ENCODE measurements at regions not wholly inside any gene's neighbourhood (a gene's known extent, or its start where the extent isn't known, plus 50 kb on each side); places are given as distances from the start of the nearest gene placed in this dataset.

GRCh38 chr16:50862818-50863643 is 121.1 kb downstream of the CYLD start:
- DNase-seq (ENCODE audit: low read depth in 4 of 6, low spot score in 6 of 6), result peak in 2 of 6 donors; percentile 55 to 87
- Histone ChIP-seq H3K4me1 (ENCODE audit: control insufficient read depth, insufficient read depth, low read length) (peaks cover 10% of the 10 kb centered on the region), H3K4me3 (ENCODE audit: low read depth, low read length) (no peak overlapping the region), H3K27me3 (ENCODE audit: control insufficient read depth, insufficient read depth, low read length) (no peaks in the 10 kb centered on the region), H3K9me3 (ENCODE audit: control insufficient read depth, insufficient read depth, low read length) (no peaks in the 10 kb centered on the region), H3K36me3 (ENCODE audit: control insufficient read depth, insufficient read depth, low read length) (no peaks in the 10 kb centered on the region), H3K27ac (ENCODE audit: low read depth, low read length) (no peak overlapping the region)
- 29% methylated on average over 22 of the region's 25 CpGs for WGBS (ENCODE audit: insufficient coverage)

GRCh38 chr16:50861970-50862411 is 120.1 kb downstream of the CYLD start:
- no peak for DNase-seq (ENCODE audit: low read depth in 4 of 6, low spot score in 6 of 6)
- Histone ChIP-seq H3K36me3 (ENCODE audit: control insufficient read depth, insufficient read depth, low read length) (no peaks in the 10 kb centered on the region), H3K4me1 (ENCODE audit: control insufficient read depth, insufficient read depth, low read length) (peaks cover 10% of the 10 kb centered on the region), H3K27me3 (ENCODE audit: control insufficient read depth, insufficient read depth, low read length) (no peaks in the 10 kb centered on the region), H3K4me3 (ENCODE audit: low read depth, low read length) (no peak overlapping the region), H3K9me3 (ENCODE audit: control insufficient read depth, insufficient read depth, low read length) (no peaks in the 10 kb centered on the region), H3K27ac (ENCODE audit: low read depth, low read length) (no peak overlapping the region)
- no CpG with 5 or more reads among the region's 4 CpGs for WGBS (ENCODE audit: insufficient coverage)

GRCh38 chr16:50861451-50861850 is 119.6 kb downstream of the CYLD start:
- DNase-seq (ENCODE audit: low read depth in 4 of 6, low spot score in 6 of 6), result no peak
- WGBS (ENCODE audit: insufficient coverage), result 84% methylated on average over 4 of the region's 4 CpGs
- peaks cover 3% of the 10 kb centered on the region for H3K9me3 ChIP-seq (ENCODE audit: control insufficient read depth, insufficient read depth, low read length)
- no peaks in the 10 kb centered on the region for H3K27me3 ChIP-seq (ENCODE audit: control insufficient read depth, insufficient read depth, low read length)
- no peaks in the 10 kb centered on the region for H3K36me3 ChIP-seq (ENCODE audit: control insufficient read depth, insufficient read depth, low read length)
- H3K4me3 ChIP-seq (ENCODE audit: low read depth, low read length), result no peak overlapping the region
- H3K4me1 ChIP-seq (ENCODE audit: control insufficient read depth, insufficient read depth, low read length), result peaks cover 10% of the 10 kb centered on the region
- no peak overlapping the region for H3K27ac ChIP-seq (ENCODE audit: low read depth, low read length)

- peaks cover 3% of the 10 kb centered on the region for H3K9me3 ChIP-seq (ENCODE audit: control insufficient read depth, insufficient read depth, low read length)
- no peak for DNase-seq (ENCODE audit: low read depth in 4 of 6, low spot score in 6 of 6)
- no peaks in the 10 kb centered on the region for H3K27me3 ChIP-seq (ENCODE audit: control insufficient read depth, insufficient read depth, low read length)
- no peak overlapping the region for H3K4me3 ChIP-seq (ENCODE audit: low read depth, low read length)
- no peak overlapping the region for H3K27ac ChIP-seq (ENCODE audit: low read depth, low read length)
- no peaks in the 10 kb centered on the region for H3K36me3 ChIP-seq (ENCODE audit: control insufficient read depth, insufficient read depth, low read length)
- WGBS (ENCODE audit: insufficient coverage), result 81% methylated on average over 11 of the region's 12 CpGs
- peaks cover 10% of the 10 kb centered on the region for H3K4me1 ChIP-seq (ENCODE audit: control insufficient read depth, insufficient read depth, low read length)
These were observed 117.9 kb downstream of the CYLD start for GRCh38 chr16:50859628-50860360.

GRCh38 chr16:50858877-50859627 is 117.2 kb downstream of the CYLD start:
- no peak for DNase-seq (ENCODE audit: low read depth in 4 of 6, low spot score in 6 of 6)
- no peak overlapping the region for H3K4me3 ChIP-seq (ENCODE audit: low read depth, low read length)
- peaks cover 10% of the 10 kb centered on the region for H3K4me1 ChIP-seq (ENCODE audit: control insufficient read depth, insufficient read depth, low read length)
- H3K27ac ChIP-seq (ENCODE audit: low read depth, low read length), result no peak overlapping the region
- peaks cover 3% of the 10 kb centered on the region for H3K9me3 ChIP-seq (ENCODE audit: control insufficient read depth, insufficient read depth, low read length)
- H3K27me3 ChIP-seq (ENCODE audit: control insufficient read depth, insufficient read depth, low read length), result no peaks in the 10 kb centered on the region
- H3K36me3 ChIP-seq (ENCODE audit: control insufficient read depth, insufficient read depth, low read length), result no peaks in the 10 kb centered on the region
- WGBS (ENCODE audit: insufficient coverage), result 100% methylated on average over 3 of the region's 10 CpGs

- Histone ChIP-seq H3K4me3 (ENCODE audit: low read depth, low read length) (no peak overlapping the region), H3K4me1 (ENCODE audit: control insufficient read depth, insufficient read depth, low read length) (peaks cover 6% of the 10 kb centered on the region), H3K27ac (ENCODE audit: low read depth, low read length) (no peak overlapping the region), H3K9me3 (ENCODE audit: control insufficient read depth, insufficient read depth, low read length) (peaks cover 3% of the 10 kb centered on the region), H3K27me3 (ENCODE audit: control insufficient read depth, insufficient read depth, low read length) (no peaks in the 10 kb centered on the region), H3K36me3 (ENCODE audit: control insufficient read depth, insufficient read depth, low read length) (no peaks in the 10 kb centered on the region)
- WGBS (ENCODE audit: insufficient coverage), result 81% methylated on average over 6 of the region's 6 CpGs
- DNase-seq (ENCODE audit: low read depth in 4 of 6, low spot score in 6 of 6), result no peak
These were observed 116.5 kb downstream of the CYLD start for GRCh38 chr16:50858376-50858775.

- H3K4me1 ChIP-seq (ENCODE audit: control insufficient read depth, insufficient read depth, low read length), result peaks cover 1% of the 10 kb centered on the region
- H3K4me3 ChIP-seq (ENCODE audit: low read depth, low read length), result no peak overlapping the region
- no peak overlapping the region for H3K27ac ChIP-seq (ENCODE audit: low read depth, low read length)
- H3K27me3 ChIP-seq (ENCODE audit: control insufficient read depth, insufficient read depth, low read length), result no peaks in the 10 kb centered on the region
- 91% methylated on average over 5 of the region's 5 CpGs for whole genome bisulfite sequencing (ENCODE audit: insufficient coverage)
- peaks cover 3% of the 10 kb centered on the region for H3K9me3 ChIP-seq (ENCODE audit: control insufficient read depth, insufficient read depth, low read length)
- DNase-seq (ENCODE audit: low read depth in 4 of 6, low spot score in 6 of 6), result no peak
- no peaks in the 10 kb centered on the region for H3K36me3 ChIP-seq (ENCODE audit: control insufficient read depth, insufficient read depth, low read length)
These were observed 116.0 kb downstream of the CYLD start for GRCh38 chr16:50857881-50858280.

GRCh38 chr16:50856991-50857390 is 115.1 kb downstream of the CYLD start:
- Histone ChIP-seq H3K27ac (ENCODE audit: low read depth, low read length) (no peak overlapping the region), H3K4me3 (ENCODE audit: low read depth, low read length) (no peak overlapping the region), H3K27me3 (ENCODE audit: control insufficient read depth, insufficient read depth, low read length) (no peaks in the 10 kb centered on the region), H3K36me3 (ENCODE audit: control insufficient read depth, insufficient read depth, low read length) (no peaks in the 10 kb centered on the region), H3K4me1 (ENCODE audit: control insufficient read depth, insufficient read depth, low read length) (no peaks in the 10 kb centered on the region), H3K9me3 (ENCODE audit: control insufficient read depth, insufficient read depth, low read length) (peaks cover 3% of the 10 kb centered on the region)
- no peak for DNase-seq (ENCODE audit: low read depth in 4 of 6, low spot score in 6 of 6)
- 25% methylated on average over 1 of the region's 2 CpGs for WGBS (ENCODE audit: insufficient coverage)

- H3K4me1 ChIP-seq (ENCODE audit: control insufficient read depth, insufficient read depth, low read length), result no peaks in the 10 kb centered on the region
- H3K27ac ChIP-seq (ENCODE audit: low read depth, low read length), result no peak overlapping the region
- no CpG with 5 or more reads among the region's 1 CpG for WGBS (ENCODE audit: insufficient coverage)
- H3K9me3 ChIP-seq (ENCODE audit: control insufficient read depth, insufficient read depth, low read length), result peaks cover 3% of the 10 kb centered on the region
- H3K4me3 ChIP-seq (ENCODE audit: low read depth, low read length), result no peak overlapping the region
- no peaks in the 10 kb centered on the region for H3K27me3 ChIP-seq (ENCODE audit: control insufficient read depth, insufficient read depth, low read length)
- no peaks in the 10 kb centered on the region for H3K36me3 ChIP-seq (ENCODE audit: control insufficient read depth, insufficient read depth, low read length)
- no peak for DNase-seq (ENCODE audit: low read depth in 4 of 6, low spot score in 6 of 6)
These were observed 111.4 kb downstream of the CYLD start for GRCh38 chr16:50853329-50853728.
